Activated naive CD8-positive, alpha-beta T cell treated with anti-CD3 and anti-CD28 coated beads, Interleukin-2, amount 50 U/mL, for 24 hours (primary cell): ENCODE measurements at regions not wholly inside any gene's neighbourhood (a gene's known extent, or its start where the extent isn't known, plus 50 kb on each side); places are given as distances from the start of the nearest gene placed in this dataset.

Experiments
- ATAC-seq: fragments of 150-1000 bp; cut with Tn5 transposase; one replicate; pipeline ENCODE4 v1.10.0; 2021
- DNase-seq: peaks from one replicate; pipeline ENCODE4 v3.0.0; 2021
- H3K27ac Mint-ChIP-seq: one replicate; pipeline ENCODE4 v1.8.0; 2021; ENCODE audit warnings: mild to moderate bottlenecking, mixed read lengths
- H3K27me3 Mint-ChIP-seq: one replicate; pipeline ENCODE4 v1.8.0; 2021; ENCODE audit warnings: mixed read lengths
- H3K36me3 Mint-ChIP-seq: one replicate; pipeline ENCODE4 v1.8.0; 2021; ENCODE audit warnings: low read depth, mixed read lengths
- H3K4me1 Mint-ChIP-seq: one replicate; pipeline ENCODE4 v1.8.0; 2021; ENCODE audit warnings: mixed read lengths
- H3K4me3 Mint-ChIP-seq: one replicate; pipeline ENCODE4 v1.8.0; 2021; ENCODE audit warnings: mild to moderate bottlenecking, moderate library complexity, mixed read lengths
- H3K9me3 Mint-ChIP-seq: one replicate; pipeline ENCODE4 v1.8.0; 2021; ENCODE audit warnings: mixed read lengths

DNA sequence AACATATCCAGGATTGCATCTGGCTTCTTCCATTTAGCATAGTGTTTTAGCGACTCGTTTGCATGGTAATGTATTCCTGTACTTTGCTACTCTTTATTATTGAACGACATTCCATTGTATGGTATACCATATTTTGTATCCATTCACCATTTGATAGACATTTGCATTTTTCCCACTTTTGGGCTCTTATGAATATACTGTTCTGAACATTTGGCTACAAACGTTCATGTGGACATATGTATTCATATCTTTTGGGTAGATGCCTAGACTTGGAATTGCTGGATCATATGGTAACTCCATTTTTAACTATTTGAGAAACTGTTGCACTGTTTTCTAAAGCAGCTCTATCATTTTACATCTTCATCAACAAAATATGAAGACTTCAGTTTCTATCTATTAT is 383.7 kb upstream of the AKR1E2 start:
- Mint-ChIP-seq H3K27me3 (peaks cover 11% of the 10 kb centered on the region), H3K9me3 (peaks cover 36% of the 10 kb centered on the region), H3K36me3 (peaks cover 7% of the 10 kb centered on the region), H3K27ac (no peak overlapping the region), H3K4me3 (no peak overlapping the region), H3K4me1 (no peaks in the 10 kb centered on the region)
- no peak for ATAC-seq
- no peak for DNase-seq

DNA sequence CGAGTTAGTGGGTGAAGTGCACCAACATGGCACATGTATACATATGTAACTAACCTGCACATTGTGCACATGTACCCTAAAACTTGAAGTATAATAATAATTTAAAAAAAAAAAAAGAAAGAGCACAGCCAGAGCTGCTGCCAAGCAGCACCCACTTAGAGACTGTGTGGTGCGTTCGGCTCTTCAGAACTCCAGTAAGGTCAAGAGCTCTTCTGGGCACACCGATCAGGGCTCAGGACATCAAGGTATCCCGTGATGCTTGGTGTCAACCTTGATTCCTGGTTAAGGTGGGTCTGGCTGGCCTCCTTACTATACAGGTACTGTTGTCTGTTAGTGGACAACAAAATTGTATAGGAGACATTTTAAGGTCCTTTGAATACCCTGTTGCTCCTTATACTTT is 385.7 kb upstream of the AKR1E2 start:
- no peak overlapping the region for H3K4me3 Mint-ChIP-seq
- H3K9me3 Mint-ChIP-seq, result peaks cover 26% of the 10 kb centered on the region
- peaks cover 7% of the 10 kb centered on the region for H3K36me3 Mint-ChIP-seq
- no peaks in the 10 kb centered on the region for H3K4me1 Mint-ChIP-seq
- DNase-seq, result no peak
- no peak for ATAC-seq
- H3K27ac Mint-ChIP-seq, result no peak overlapping the region
- peaks cover 7% of the 10 kb centered on the region for H3K27me3 Mint-ChIP-seq

DNA sequence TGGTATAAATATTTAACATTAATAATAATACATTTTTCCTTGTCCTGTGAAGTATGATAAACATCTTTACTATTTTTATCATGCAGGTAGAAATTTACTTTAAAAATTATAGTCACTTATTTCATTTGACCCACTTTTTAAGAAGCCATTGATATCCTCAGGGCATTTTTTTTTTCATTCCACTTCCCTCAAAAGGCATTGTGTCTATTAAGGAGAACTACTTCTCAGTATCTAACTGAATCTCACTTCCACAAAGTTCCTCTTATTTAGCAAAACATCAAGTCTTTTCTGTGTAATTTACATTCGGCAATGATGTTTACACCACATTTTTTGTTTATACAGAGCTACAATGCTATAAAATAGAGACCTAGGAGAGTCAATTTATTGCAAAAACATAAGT is 388.2 kb upstream of the AKR1E2 start:
- H3K4me1 Mint-ChIP-seq, result no peaks in the 10 kb centered on the region
- no peaks in the 10 kb centered on the region for H3K36me3 Mint-ChIP-seq
- ATAC-seq (no peak), DNase-seq (no peak)
- no peak overlapping the region for H3K27ac Mint-ChIP-seq
- H3K27me3 Mint-ChIP-seq, result peaks cover 5% of the 10 kb centered on the region
- no peak overlapping the region for H3K4me3 Mint-ChIP-seq
- H3K9me3 Mint-ChIP-seq, result peaks cover 12% of the 10 kb centered on the region

DNA sequence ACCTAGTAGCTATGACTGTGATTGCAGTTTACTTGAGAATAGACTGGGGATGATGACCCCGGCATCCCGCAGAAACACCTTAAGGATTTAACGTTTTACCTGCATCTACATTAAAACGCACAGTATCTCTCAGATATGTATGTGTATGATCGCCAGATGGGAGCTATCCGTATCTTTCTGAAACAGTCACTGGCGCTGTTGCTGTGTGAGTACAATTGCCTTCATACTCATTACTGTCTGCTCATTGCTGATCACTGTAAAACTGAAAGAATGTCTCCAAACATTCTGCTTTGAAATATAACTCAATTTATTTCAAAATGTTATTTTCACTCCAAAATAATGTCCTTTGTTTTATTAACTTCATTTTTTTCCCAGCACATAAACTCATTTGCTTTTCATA is 388.9 kb upstream of the AKR1E2 start:
- Mint-ChIP-seq H3K27ac (no peak overlapping the region), H3K36me3 (no peaks in the 10 kb centered on the region), H3K9me3 (peaks cover 9% of the 10 kb centered on the region), H3K4me1 (no peaks in the 10 kb centered on the region), H3K27me3 (peaks cover 5% of the 10 kb centered on the region), H3K4me3 (no peak overlapping the region)
- ATAC-seq (no peak), DNase-seq (no peak)

DNA sequence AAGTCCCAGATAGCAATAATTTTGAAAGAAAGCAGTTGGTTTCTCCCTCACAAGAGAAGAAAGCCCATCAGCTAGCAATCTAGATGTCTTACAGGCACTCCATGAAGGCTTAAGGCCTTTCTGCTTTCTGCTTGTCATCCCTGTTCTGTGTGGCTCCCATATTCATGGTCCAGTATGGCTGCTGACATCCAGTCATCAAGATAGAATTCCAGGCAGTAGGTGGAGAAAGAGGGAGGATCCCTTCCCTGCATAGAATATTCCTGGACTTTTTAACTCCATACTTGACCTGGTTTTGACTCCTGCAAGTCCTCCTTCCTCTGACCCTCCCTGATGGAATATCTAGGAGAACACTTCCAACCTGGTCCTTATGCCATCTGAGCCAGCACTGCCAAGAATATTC is 389.9 kb upstream of the AKR1E2 start:
- Mint-ChIP-seq H3K4me1 (no peaks in the 10 kb centered on the region), H3K27me3 (peaks cover 5% of the 10 kb centered on the region), H3K36me3 (no peaks in the 10 kb centered on the region), H3K9me3 (peaks cover under 1% of the 10 kb centered on the region), H3K27ac (no peak overlapping the region), H3K4me3 (no peak overlapping the region)
- ATAC-seq (no peak), DNase-seq (no peak)

DNA sequence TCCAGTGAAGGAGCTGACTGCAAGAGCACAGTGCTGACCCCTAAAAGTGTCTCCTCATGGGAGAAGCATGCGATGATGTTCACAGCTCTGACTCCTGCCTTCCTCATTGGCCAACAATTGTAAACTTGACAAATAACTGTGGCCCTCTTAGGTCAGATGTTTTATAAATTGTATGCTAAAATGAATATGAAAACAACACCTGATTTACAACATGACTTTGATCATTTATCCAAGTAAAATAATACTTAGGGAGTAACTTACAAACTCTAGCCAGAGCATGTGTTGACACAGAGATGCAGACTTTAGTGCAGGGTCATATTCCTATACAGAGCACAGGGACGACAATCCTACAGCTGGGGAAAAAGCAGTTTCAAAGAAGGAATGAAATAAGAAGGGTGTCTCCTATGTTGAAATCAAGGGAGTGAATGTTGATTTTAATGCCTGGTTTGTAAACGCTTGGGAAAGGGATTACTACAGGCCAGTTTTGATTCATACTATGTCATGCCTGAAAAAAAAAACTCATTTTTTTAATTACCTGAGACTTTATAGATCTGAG is 391.4 kb upstream of the AKR1E2 start:
- Mint-ChIP-seq H3K4me3 (no peak overlapping the region), H3K4me1 (no peaks in the 10 kb centered on the region), H3K36me3 (no peaks in the 10 kb centered on the region), H3K27ac (no peak overlapping the region), H3K9me3 (no peaks in the 10 kb centered on the region), H3K27me3 (peaks cover 3% of the 10 kb centered on the region)
- ATAC-seq (no peak), DNase-seq (no peak)

DNA sequence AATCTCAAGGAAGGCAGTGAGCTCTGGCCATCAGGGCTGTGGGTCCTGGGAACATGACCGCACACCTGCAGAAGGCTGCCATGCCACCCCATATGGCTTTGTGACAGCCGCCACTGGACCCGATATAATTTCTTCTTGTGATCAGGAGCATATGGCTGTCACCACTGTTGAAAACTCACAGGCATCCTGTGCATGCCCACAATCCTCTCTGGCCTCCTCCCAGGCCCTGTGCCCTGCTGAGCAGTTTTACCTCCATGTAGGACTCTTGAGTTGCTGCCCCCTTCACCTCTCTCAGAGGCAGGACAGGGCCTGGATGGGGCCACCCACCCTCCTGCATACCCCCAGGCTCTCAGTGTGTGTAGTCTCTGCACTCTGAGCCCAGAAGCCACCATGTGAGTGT is 391.9 kb upstream of the AKR1E2 start:
- Mint-ChIP-seq H3K4me1 (no peaks in the 10 kb centered on the region), H3K27ac (no peak overlapping the region), H3K9me3 (no peaks in the 10 kb centered on the region), H3K4me3 (no peak overlapping the region), H3K36me3 (no peaks in the 10 kb centered on the region), H3K27me3 (peaks cover 2% of the 10 kb centered on the region)
- ATAC-seq (no peak), DNase-seq (no peak)

DNA sequence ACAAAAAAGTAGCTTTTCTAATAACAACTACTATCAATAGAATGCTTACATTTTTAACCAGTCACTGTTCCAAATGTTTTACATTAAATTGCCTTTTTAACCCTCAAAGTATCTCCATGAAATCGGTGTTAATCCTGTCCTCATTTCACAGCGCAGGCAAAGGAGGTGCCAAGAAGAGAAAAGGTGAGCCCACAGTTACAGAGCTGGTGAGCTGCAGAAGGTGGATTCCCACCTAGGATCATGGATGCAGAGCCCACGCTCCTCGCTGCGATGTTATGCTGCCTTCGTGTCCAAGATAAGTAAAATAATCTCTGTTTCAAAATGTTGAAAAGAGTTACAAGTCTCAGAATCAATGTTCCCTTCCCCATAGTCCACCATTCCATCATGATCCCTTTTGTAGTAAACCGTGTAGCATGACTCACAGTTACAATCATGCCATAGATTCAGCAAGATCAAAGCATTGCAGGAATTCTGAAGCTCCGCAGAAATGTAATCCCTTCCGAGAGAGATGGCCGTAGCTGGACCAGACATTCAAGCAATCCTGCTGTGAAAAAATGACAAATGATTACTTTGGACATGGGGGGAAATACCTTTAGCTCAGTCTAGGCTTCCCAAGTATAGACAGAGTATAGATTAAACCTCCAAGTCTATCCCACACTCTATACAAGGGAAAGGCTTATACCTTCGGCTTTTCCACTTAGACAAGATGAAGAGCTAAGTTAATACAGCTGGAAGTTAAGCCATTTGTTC is 394.7 kb upstream of the AKR1E2 start:
- ATAC-seq, result no peak
- Mint-ChIP-seq H3K9me3 (peaks cover under 1% of the 10 kb centered on the region), H3K27ac (no peak overlapping the region), H3K4me1 (no peaks in the 10 kb centered on the region), H3K27me3 (no peaks in the 10 kb centered on the region), H3K36me3 (no peaks in the 10 kb centered on the region), H3K4me3 (no peak overlapping the region)
- DNase-seq, result no peak

DNA sequence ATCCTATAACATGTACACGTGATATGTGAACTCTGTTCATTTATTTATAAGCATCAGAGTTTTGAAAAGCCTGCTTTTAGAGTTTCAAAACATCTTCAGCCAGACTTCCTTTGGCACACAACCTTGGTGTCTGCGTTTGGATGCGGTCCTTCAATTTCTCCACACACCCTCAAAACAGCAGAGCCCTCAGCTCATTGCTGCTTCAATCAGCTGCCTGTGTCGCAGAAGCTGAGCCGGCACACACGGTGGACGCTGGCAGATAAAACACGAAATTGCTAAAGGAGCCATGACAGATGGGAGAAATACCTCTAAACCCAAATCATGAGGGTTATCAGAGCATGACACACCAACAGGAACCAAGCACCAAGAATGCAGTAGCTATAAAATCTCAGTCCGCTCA is 396.4 kb upstream of the AKR1E2 start:
- Mint-ChIP-seq H3K27me3 (no peaks in the 10 kb centered on the region), H3K36me3 (no peaks in the 10 kb centered on the region), H3K4me1 (no peaks in the 10 kb centered on the region), H3K27ac (no peak overlapping the region), H3K4me3 (no peak overlapping the region), H3K9me3 (peaks cover 7% of the 10 kb centered on the region)
- no peak for DNase-seq
- ATAC-seq, result no peak

DNA sequence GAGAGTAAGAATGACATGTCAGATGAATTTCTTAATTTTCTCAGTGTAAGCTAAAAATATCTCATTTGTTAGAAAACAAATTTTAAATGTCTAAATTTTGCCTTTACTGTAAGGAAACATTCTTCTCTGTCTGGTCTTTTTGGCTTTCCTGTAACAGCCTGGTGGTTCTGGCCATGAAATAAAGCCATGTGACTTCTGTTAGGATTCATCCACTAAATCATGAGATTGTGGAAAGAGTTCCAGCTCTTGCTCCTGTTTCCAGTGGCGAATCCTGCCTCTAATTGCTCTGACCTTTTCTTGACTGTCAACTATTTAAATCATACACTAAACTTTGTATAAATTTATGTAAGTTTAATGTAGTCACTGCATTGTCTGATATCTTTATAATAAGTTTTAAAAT is 398.5 kb upstream of the AKR1E2 start:
- Mint-ChIP-seq H3K9me3 (peaks cover 7% of the 10 kb centered on the region), H3K4me1 (no peaks in the 10 kb centered on the region), H3K36me3 (no peaks in the 10 kb centered on the region), H3K4me3 (no peak overlapping the region), H3K27ac (no peak overlapping the region), H3K27me3 (no peaks in the 10 kb centered on the region)
- DNase-seq, result no peak
- no peak for ATAC-seq

DNA sequence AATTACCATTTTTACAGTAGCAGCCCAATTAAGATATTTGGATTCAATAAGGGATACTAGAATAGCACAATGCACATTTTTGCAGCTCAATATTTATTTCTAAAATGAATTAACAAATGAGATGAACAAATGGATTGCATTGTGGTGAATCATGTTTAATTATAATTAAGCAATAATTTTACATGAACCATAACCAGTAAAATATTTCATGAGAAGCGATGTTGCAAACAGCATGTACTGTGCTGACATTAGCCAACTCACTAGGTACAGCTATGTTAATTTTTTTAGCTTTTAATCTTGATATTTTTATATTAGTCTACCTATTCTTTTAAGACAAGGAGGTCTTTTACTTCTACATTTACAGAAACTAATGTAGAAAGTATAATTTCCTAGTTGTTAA is 399.1 kb upstream of the AKR1E2 start:
- Mint-ChIP-seq H3K27ac (no peak overlapping the region), H3K9me3 (peaks cover 7% of the 10 kb centered on the region), H3K4me1 (no peaks in the 10 kb centered on the region), H3K27me3 (peaks cover 3% of the 10 kb centered on the region), H3K36me3 (no peaks in the 10 kb centered on the region), H3K4me3 (no peak overlapping the region)
- ATAC-seq (no peak), DNase-seq (no peak)

DNA sequence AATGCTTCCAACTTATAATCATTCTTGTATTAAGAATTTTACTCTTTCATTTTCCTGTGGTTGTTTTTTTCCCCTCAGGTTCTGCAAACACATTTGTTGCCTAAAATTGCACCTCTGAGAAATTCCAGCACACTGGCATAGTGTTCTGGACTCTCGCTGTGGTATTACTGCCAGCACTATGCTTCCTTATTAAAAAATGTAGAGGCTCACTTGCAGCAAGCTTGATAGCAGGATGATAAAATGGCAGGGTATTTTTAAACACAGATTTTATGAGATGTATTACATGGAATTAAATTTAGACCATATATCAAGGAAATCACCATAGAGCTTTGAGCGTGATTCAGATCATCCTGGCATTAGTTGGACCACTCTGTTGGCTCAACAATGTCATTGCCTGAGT is 416.7 kb upstream of the AKR1E2 start:
- no peaks in the 10 kb centered on the region for H3K36me3 Mint-ChIP-seq
- peaks cover 16% of the 10 kb centered on the region for H3K4me1 Mint-ChIP-seq
- H3K4me3 Mint-ChIP-seq, result no peak overlapping the region
- ATAC-seq (no peak), DNase-seq (no peak)
- H3K27ac Mint-ChIP-seq, result no peak overlapping the region
- no peaks in the 10 kb centered on the region for H3K9me3 Mint-ChIP-seq
- peaks cover 3% of the 10 kb centered on the region for H3K27me3 Mint-ChIP-seq

DNA sequence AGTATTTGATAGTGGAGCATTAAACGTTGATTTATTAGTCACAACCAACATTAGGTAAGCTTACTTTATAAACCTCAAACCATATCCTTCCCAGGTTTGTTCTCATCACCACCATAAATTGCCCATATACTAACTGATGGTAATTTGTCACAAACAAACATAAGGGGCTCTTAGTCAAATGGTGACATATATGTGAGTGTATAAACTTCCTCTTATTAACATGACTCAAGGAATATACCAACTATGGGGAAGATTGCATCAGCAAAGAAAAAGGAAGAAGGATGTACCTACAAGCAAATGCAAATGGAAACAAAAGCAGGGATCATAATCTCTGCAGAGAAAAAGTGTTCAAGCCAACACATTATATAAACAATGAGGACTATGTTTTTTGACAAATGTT is 418.2 kb upstream of the AKR1E2 start:
- no peak for ATAC-seq
- H3K27me3 Mint-ChIP-seq, result peaks cover 4% of the 10 kb centered on the region
- no peak overlapping the region for H3K4me3 Mint-ChIP-seq
- no peaks in the 10 kb centered on the region for H3K36me3 Mint-ChIP-seq
- H3K4me1 Mint-ChIP-seq, result peaks cover 16% of the 10 kb centered on the region
- no peaks in the 10 kb centered on the region for H3K9me3 Mint-ChIP-seq
- no peak for DNase-seq
- H3K27ac Mint-ChIP-seq, result peak overlapping the region; percentile 26

DNA sequence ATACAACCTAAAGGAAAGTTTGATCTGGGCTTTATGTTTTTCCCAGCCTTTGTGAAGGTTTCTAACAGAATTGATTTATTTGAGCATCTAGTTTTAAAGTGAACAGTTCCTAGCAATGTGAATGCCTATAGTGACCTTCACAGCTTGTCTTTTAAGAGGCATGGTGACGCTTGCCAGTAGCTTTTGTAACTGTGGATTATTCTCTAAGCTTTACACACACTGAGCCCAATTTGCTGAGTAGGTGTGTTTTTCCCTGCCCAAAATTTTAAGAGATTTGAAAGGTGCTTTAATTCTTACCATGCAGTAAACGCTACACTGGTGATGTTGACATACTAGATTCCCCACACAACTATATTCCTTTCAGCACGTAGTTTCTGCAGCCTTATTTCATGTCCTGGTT is 420.2 kb upstream of the AKR1E2 start:
- Mint-ChIP-seq H3K27ac (no peak overlapping the region), H3K4me1 (peaks cover 16% of the 10 kb centered on the region), H3K36me3 (no peaks in the 10 kb centered on the region), H3K4me3 (no peak overlapping the region), H3K27me3 (peaks cover 4% of the 10 kb centered on the region), H3K9me3 (no peaks in the 10 kb centered on the region)
- ATAC-seq (no peak), DNase-seq (no peak)

DNA sequence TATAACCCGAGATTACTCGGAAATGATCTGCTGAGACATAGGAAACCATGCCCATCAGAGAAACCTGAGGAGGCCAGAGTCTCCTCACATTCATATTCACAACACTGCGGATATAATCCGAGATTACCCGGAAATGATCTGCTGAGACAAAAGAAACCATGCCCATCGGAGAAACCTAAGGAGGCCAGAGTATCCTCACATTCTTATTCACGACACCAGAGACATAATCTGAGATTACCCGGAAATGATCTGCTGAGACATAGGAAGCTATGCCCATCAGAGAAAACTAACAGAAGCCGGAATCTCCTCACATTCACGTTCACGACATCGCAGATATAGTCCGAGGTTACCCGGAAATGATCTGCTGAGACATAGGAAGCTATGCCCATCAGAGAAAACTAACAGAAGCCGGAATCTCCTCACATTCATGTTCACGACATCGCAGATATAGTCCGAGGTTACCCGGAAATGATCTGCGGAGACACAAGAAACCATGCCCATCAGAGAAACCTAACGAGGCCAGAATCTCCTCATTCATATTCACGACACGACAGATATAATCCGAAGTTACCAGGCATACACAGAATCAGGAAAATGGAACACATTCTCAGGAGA is 422.3 kb upstream of the AKR1E2 start:
- Mint-ChIP-seq H3K4me1 (peaks cover 16% of the 10 kb centered on the region), H3K9me3 (no peaks in the 10 kb centered on the region), H3K27me3 (peaks cover 2% of the 10 kb centered on the region), H3K27ac (no peak overlapping the region), H3K4me3 (no peak overlapping the region), H3K36me3 (no peaks in the 10 kb centered on the region)
- ATAC-seq (no peak), DNase-seq (no peak)
